Skeletal muscle cell (primary cell): ENCODE measurements at regions not wholly inside any gene's neighbourhood (a gene's known extent, or its start where the extent isn't known, plus 50 kb on each side); places are given as distances from the start of the nearest gene placed in this dataset.

Source experiments
- DNase-seq: peaks from one replicate; pipeline ENCODE4 v3.0.0-alpha.2; 2010; ENCODE audit warnings: low read depth
- H3K4me3 ChIP-seq: 2 replicates; pipeline ENCODE4 v1.5.1; 2011; ENCODE audit warnings: low read depth, mild to moderate bottlenecking, control low read depth, low read length, moderate library complexity

- no peak for DNase-seq
- no peak overlapping the region for H3K4me3 ChIP-seq
These were observed 148.3 kb downstream of the KCNA5 start for GRCh38 chr12:5191803-5192538.

- no peak overlapping the region for H3K4me3 ChIP-seq
- no peak for DNase-seq
These were observed 149.0 kb downstream of the KCNA5 start for GRCh38 chr12:5192726-5193125.

- no peak overlapping the region for H3K4me3 ChIP-seq
- no peak for DNase-seq
These were observed 150.6 kb downstream of the KCNA5 start for GRCh38 chr12:5194306-5194705.

- H3K4me3 ChIP-seq = no peak overlapping the region
These were observed 151.6 kb downstream of the KCNA5 start for GRCh38 chr12:5195244-5195643.

GRCh38 chr12:5195691-5196090, 152.0 kb downstream of the KCNA5 start:
- DNase-seq = no peak
- H3K4me3 ChIP-seq = no peak overlapping the region

More at GRCh38 chr12:5195244-5195643, 151.6 kb downstream of the KCNA5 start:
- DNase-seq = no peak

- no peak for DNase-seq
- H3K4me3 ChIP-seq = no peak overlapping the region
These were observed 153.5 kb downstream of the KCNA5 start for GRCh38 chr12:5197131-5197530.

GRCh38 chr12:5197656-5198055, 154.0 kb downstream of the KCNA5 start:
- H3K4me3 ChIP-seq = no peak overlapping the region
- no peak for DNase-seq

- DNase-seq = no peak
- H3K4me3 ChIP-seq = no peak overlapping the region
These were observed 156.8 kb downstream of the KCNA5 start for GRCh38 chr12:5200278-5201087.

GRCh38 chr12:5201554-5202218, 158.0 kb downstream of the KCNA5 start:
- H3K4me3 ChIP-seq = no peak overlapping the region
- DNase-seq = no peak

- no peak overlapping the region for H3K4me3 ChIP-seq
- no peak for DNase-seq
These were observed 159.6 kb downstream of the KCNA5 start for GRCh38 chr12:5203274-5203673.

GRCh38 chr12:5203720-5204119, 160.0 kb downstream of the KCNA5 start:
- DNase-seq = no peak
- no peak overlapping the region for H3K4me3 ChIP-seq

GRCh38 chr12:5204271-5204670, 160.6 kb downstream of the KCNA5 start:
- no peak overlapping the region for H3K4me3 ChIP-seq
- no peak for DNase-seq

GRCh38 chr12:5204831-5205230, 161.2 kb downstream of the KCNA5 start:
- no peak overlapping the region for H3K4me3 ChIP-seq
- no peak for DNase-seq

GRCh38 chr12:5206401-5207175, 162.9 kb downstream of the KCNA5 start:
- no peak overlapping the region for H3K4me3 ChIP-seq
- DNase-seq = no peak

GRCh38 chr12:5210179-5210922, 166.7 kb downstream of the KCNA5 start:
- no peak overlapping the region for H3K4me3 ChIP-seq
- DNase-seq = no peak

GRCh38 chr12:5210923-5211290, 167.2 kb downstream of the KCNA5 start:
- H3K4me3 ChIP-seq = no peak overlapping the region
- no peak for DNase-seq

- H3K4me3 ChIP-seq = no peak overlapping the region
- DNase-seq = no peak
These were observed 169.7 kb downstream of the KCNA5 start for GRCh38 chr12:5213336-5213735.

GRCh38 chr12:5213990-5214389, 170.3 kb downstream of the KCNA5 start:
- H3K4me3 ChIP-seq = no peak overlapping the region
- no peak for DNase-seq

- DNase-seq = no peak
- H3K4me3 ChIP-seq = no peak overlapping the region
These were observed 174.3 kb downstream of the KCNA5 start for GRCh38 chr12:5217936-5218335.
